ENCODE measurements at regions not wholly inside any gene's neighbourhood (a gene's known extent, or its start where the extent isn't known, plus 50 kb on each side); places are given as distances from the start of the nearest gene placed in this dataset.

GRCh38 chr6:168376120-168376519 is 56.5 kb upstream of the DACT2 start:
- Mint-ChIP-seq H3K4me3 (no peak overlapping the region), H3K27me3 (no peaks in the 10 kb centered on the region), H3K9me3 (no peaks in the 10 kb centered on the region), H3K36me3 (ENCODE audit: low read depth) (no peaks in the 10 kb centered on the region), H3K27ac (no peak overlapping the region), H3K4me1 (ENCODE audit: low read depth) (no peaks in the 10 kb centered on the region)
- Histone ChIP-seq H3K27me3 (ENCODE audit: control insufficient read depth in 1 of 2, insufficient read depth in 2 of 2, low read length in 2 of 2) (no peaks in the 10 kb centered on the region), H3K4me1 (ENCODE audit: insufficient read depth, low read length) (no peaks in the 10 kb centered on the region), H3K4me3 (ENCODE audit: low read length) (no peak overlapping the region), H3K36me3 (ENCODE audit: insufficient read depth, low read length) (no peaks in the 10 kb centered on the region), H3K27ac (ENCODE audit: low read depth in 1 of 2, low read length in 2 of 2) (no peak overlapping the region), H3K9me3 (ENCODE audit: control insufficient read depth in 1 of 2, insufficient read depth in 1 of 2, low read length in 2 of 2) (peaks cover 0 to 40% of the 10 kb centered on the region in 2 experiments)
- ChIA-PET CTCF (no interaction called here), POLR2A (no interaction called here)
- no peak for TF ChIP-seq CTCF (IDR thresholded peaks at IDR 0.05)
- no peak for DNase-seq
- intact Hi-C loops (cut with DNase I, micrococcal nuclease), result no loop called here
- ATAC-seq (ENCODE audit: poor library complexity), result no peak

- DNase-seq, result no peak
- Histone ChIP-seq H3K4me1 (ENCODE audit: insufficient read depth, low read length) (no peaks in the 10 kb centered on the region), H3K27me3 (ENCODE audit: control insufficient read depth in 1 of 2, insufficient read depth in 2 of 2, low read length in 2 of 2) (no peaks in the 10 kb centered on the region), H3K9me3 (ENCODE audit: control insufficient read depth in 1 of 2, insufficient read depth in 1 of 2, low read length in 2 of 2) (peaks cover 0 to 49% of the 10 kb centered on the region in 2 experiments), H3K27ac (ENCODE audit: low read depth in 1 of 2, low read length in 2 of 2) (no peak overlapping the region), H3K4me3 (ENCODE audit: low read length) (no peak overlapping the region), H3K36me3 (ENCODE audit: insufficient read depth, low read length) (no peaks in the 10 kb centered on the region)
- Mint-ChIP-seq H3K4me3 (no peak overlapping the region), H3K9me3 (no peaks in the 10 kb centered on the region), H3K27ac (no peak overlapping the region), H3K4me1 (ENCODE audit: low read depth) (no peaks in the 10 kb centered on the region), H3K27me3 (no peaks in the 10 kb centered on the region), H3K36me3 (ENCODE audit: low read depth) (no peaks in the 10 kb centered on the region)
- intact Hi-C loops (cut with DNase I, micrococcal nuclease), result no loop called here
- CTCF ChIA-PET, result no interaction called here
- ATAC-seq (ENCODE audit: poor library complexity), result no peak
- POLR2A ChIA-PET, result no interaction called here
- TF ChIP-seq CTCF (IDR thresholded peaks at IDR 0.05), result no peak
Measured at GRCh38 chr6:168376811-168377483, 57.4 kb upstream of the DACT2 start.

- H3K9me3 ChIP-seq (ENCODE audit: control insufficient read depth in 1 of 2, insufficient read depth in 1 of 2, low read length in 2 of 2), result peaks cover 0 to 52% of the 10 kb centered on the region in 2 experiments
- H3K27ac Mint-ChIP-seq, result no peak overlapping the region
Measured at GRCh38 chr6:168377484-168377855, 57.9 kb upstream of the DACT2 start.

More at GRCh38 chr6:168377484-168377855, 57.9 kb upstream of the DACT2 start:
- H3K4me1 ChIP-seq (ENCODE audit: insufficient read depth, low read length), result no peaks in the 10 kb centered on the region
- DNase-seq (no peak), ATAC-seq (ENCODE audit: poor library complexity) (no peak)
- no peaks in the 10 kb centered on the region for H3K27me3 ChIP-seq (ENCODE audit: control insufficient read depth in 1 of 2, insufficient read depth in 2 of 2, low read length in 2 of 2)
- no peak overlapping the region for H3K4me3 Mint-ChIP-seq
- H3K4me3 ChIP-seq (ENCODE audit: low read length), result no peak overlapping the region
- POLR2A ChIA-PET, result no interaction called here
- intact Hi-C loops (cut with DNase I, micrococcal nuclease), result no loop called here
- H3K36me3 ChIP-seq (ENCODE audit: insufficient read depth, low read length), result no peaks in the 10 kb centered on the region
- CTCF ChIA-PET, result no interaction called here
- no peaks in the 10 kb centered on the region for H3K27me3 Mint-ChIP-seq
- H3K4me1 Mint-ChIP-seq (ENCODE audit: low read depth), result no peaks in the 10 kb centered on the region
- TF ChIP-seq CTCF (IDR thresholded peaks at IDR 0.05), result no peak
- H3K27ac ChIP-seq (ENCODE audit: low read depth in 1 of 2, low read length in 2 of 2), result no peak overlapping the region
- H3K36me3 Mint-ChIP-seq (ENCODE audit: low read depth), result no peaks in the 10 kb centered on the region
- H3K9me3 Mint-ChIP-seq, result no peaks in the 10 kb centered on the region
